ENCODE measurements at regions not wholly inside any gene's neighbourhood (a gene's known extent, or its start where the extent isn't known, plus 50 kb on each side); places are given as distances from the start of the nearest gene placed in this dataset.
A peak's percentile ranks its signal among the peaks of the same experiment; 100 is the strongest.

DNA sequence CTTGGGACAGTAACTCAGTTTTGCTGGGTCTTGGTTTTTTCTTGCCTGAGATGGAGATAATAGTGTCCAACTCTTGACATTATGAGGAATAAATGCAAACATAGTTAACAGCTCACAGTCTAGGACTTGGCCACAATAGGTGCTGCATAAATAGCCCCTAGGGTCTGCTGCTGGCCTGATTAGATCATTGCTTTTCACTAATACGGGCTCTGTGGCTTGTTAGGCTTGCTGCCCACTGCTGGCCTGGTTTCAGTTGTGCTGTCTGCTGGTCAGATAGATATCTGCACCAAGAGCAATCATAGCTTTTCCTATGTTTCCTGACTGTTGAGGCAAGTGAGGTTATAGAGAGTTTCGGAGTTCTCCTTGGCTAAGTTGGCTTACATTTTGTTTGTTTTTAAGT lies 246.1 kb downstream of the DNAJB9 start:
- Histone ChIP-seq H2AFZ (ENCODE audit: low read length) (no peak overlapping the region), H3K4me3 (replicated peaks in 1 of 4; ENCODE audit: control extremely low read depth in 1 of 4, insufficient read depth in 1 of 4, low read depth in 3 of 4, low read length in 4 of 4) (no peak overlapping the region), H3K9me3 (ENCODE audit: control insufficient read depth, insufficient read depth, low read depth, low read length) (no peaks in the 10 kb centered on the region), H3K79me2 (ENCODE audit: control insufficient read depth, insufficient read depth, low read length) (no peaks in the 10 kb centered on the region), H4K20me1 (ENCODE audit: control insufficient read depth, extremely low read depth, insufficient read depth, low read length) (no peaks in the 10 kb centered on the region), H3K4me1 (ENCODE audit: control insufficient read depth, extremely low read depth, insufficient read depth, low read length) (no peaks in the 10 kb centered on the region), H3K27me3 (ENCODE audit: control insufficient read depth, insufficient read depth, low read length) (no peaks in the 10 kb centered on the region), H3K9ac (ENCODE audit: insufficient read depth, low read length) (no peak overlapping the region), H3K36me3 (ENCODE audit: control insufficient read depth, insufficient read depth, low read length) (no peaks in the 10 kb centered on the region), H3K4me2 (ENCODE audit: extremely low read depth, insufficient read depth, low read length) (no peak overlapping the region), H3K27ac (ENCODE audit: insufficient read depth, low read length) (no peak overlapping the region)
- TF ChIP-seq EZH2 (IDR thresholded peaks at IDR 0.05; ENCODE audit: low read length, missing control alignments): no peak
- TF ChIP-seq CTCF (conservative IDR thresholded peaks at IDR 0.05 in 1 of 2, IDR thresholded peaks at IDR 0.05 in 1 of 2; ENCODE audit: low read depth in 1 of 2, low read length in 2 of 2): no peak
- DNase-seq (ENCODE audit: low read depth in 2 of 2): peak in 1 of 2 donors; percentile 2

DNA sequence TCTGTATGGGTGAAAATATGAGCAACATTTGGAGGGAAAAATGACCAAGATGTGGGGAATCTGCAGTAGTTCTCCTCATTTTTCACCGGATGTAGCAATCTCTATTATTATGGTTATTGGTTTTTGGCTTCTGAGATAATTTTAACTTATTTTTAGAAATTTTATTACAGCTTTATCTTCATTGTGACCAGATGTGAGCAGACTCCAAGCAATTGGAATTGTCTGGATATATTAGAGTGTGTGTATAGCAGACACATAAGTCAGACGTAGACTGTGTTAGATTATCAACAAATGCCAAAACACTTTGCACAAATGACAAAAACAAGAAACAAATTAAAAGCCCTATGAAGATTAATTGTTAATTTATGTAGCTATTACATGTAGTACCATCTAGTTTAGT lies 249.1 kb downstream of the DNAJB9 start:
- DNase-seq (ENCODE audit: low read depth in 2 of 2): no peak
- Histone ChIP-seq H3K9me3 (ENCODE audit: control insufficient read depth, insufficient read depth, low read depth, low read length) (no peaks in the 10 kb centered on the region), H3K9ac (ENCODE audit: insufficient read depth, low read length) (no peak overlapping the region), H3K4me1 (ENCODE audit: control insufficient read depth, extremely low read depth, insufficient read depth, low read length) (no peaks in the 10 kb centered on the region), H3K27me3 (ENCODE audit: control insufficient read depth, insufficient read depth, low read length) (no peaks in the 10 kb centered on the region), H3K4me2 (ENCODE audit: extremely low read depth, insufficient read depth, low read length) (no peak overlapping the region), H4K20me1 (ENCODE audit: control insufficient read depth, extremely low read depth, insufficient read depth, low read length) (no peaks in the 10 kb centered on the region), H3K79me2 (ENCODE audit: control insufficient read depth, insufficient read depth, low read length) (no peaks in the 10 kb centered on the region), H2AFZ (ENCODE audit: low read length) (no peak overlapping the region), H3K36me3 (ENCODE audit: control insufficient read depth, insufficient read depth, low read length) (no peaks in the 10 kb centered on the region), H3K27ac (ENCODE audit: insufficient read depth, low read length) (no peak overlapping the region), H3K4me3 (replicated peaks in 1 of 4; ENCODE audit: control extremely low read depth in 1 of 4, insufficient read depth in 1 of 4, low read depth in 3 of 4, low read length in 4 of 4) (no peak overlapping the region)
- no peak for TF ChIP-seq EZH2 (IDR thresholded peaks at IDR 0.05; ENCODE audit: low read length, missing control alignments)
- TF ChIP-seq CTCF (conservative IDR thresholded peaks at IDR 0.05 in 1 of 2, IDR thresholded peaks at IDR 0.05 in 1 of 2; ENCODE audit: low read depth in 1 of 2, low read length in 2 of 2): no peak

- H3K4me1 ChIP-seq (ENCODE audit: control insufficient read depth, extremely low read depth, insufficient read depth, low read length): no peaks in the 10 kb centered on the region
- H3K79me2 ChIP-seq (ENCODE audit: control insufficient read depth, insufficient read depth, low read length): no peaks in the 10 kb centered on the region
- no peak overlapping the region for H3K4me3 ChIP-seq (replicated peaks in 1 of 4; ENCODE audit: control extremely low read depth in 1 of 4, insufficient read depth in 1 of 4, low read depth in 3 of 4, low read length in 4 of 4)
- H3K9ac ChIP-seq (ENCODE audit: insufficient read depth, low read length): no peak overlapping the region
- no peaks in the 10 kb centered on the region for H4K20me1 ChIP-seq (ENCODE audit: control insufficient read depth, extremely low read depth, insufficient read depth, low read length)
- H2AFZ ChIP-seq (ENCODE audit: low read length): no peak overlapping the region
- H3K27me3 ChIP-seq (ENCODE audit: control insufficient read depth, insufficient read depth, low read length): no peaks in the 10 kb centered on the region
- no peak overlapping the region for H3K4me2 ChIP-seq (ENCODE audit: extremely low read depth, insufficient read depth, low read length)
- no peaks in the 10 kb centered on the region for H3K36me3 ChIP-seq (ENCODE audit: control insufficient read depth, insufficient read depth, low read length)
- no peaks in the 10 kb centered on the region for H3K9me3 ChIP-seq (ENCODE audit: control insufficient read depth, insufficient read depth, low read depth, low read length)
- peak; percentile 66 to 90 for DNase-seq (ENCODE audit: low read depth in 2 of 2)
- TF ChIP-seq CTCF (conservative IDR thresholded peaks at IDR 0.05 in 1 of 2, IDR thresholded peaks at IDR 0.05 in 1 of 2; ENCODE audit: low read depth in 1 of 2, low read length in 2 of 2): no peak
- TF ChIP-seq EZH2 (IDR thresholded peaks at IDR 0.05; ENCODE audit: low read length, missing control alignments): no peak
- no peak overlapping the region for H3K27ac ChIP-seq (ENCODE audit: insufficient read depth, low read length)
Observed at GRCh38 chr7:108824840-108825580, 255.3 kb downstream of the DNAJB9 start.

Data from fibroblast of lung (primary cell).